IPS DF 19.7 (cell line): ENCODE measurements at regions not wholly inside any gene's neighbourhood (a gene's known extent, or its start where the extent isn't known, plus 50 kb on each side); places are given as distances from the start of the nearest gene placed in this dataset.
"Not testable (repeated sequence)": the region's sequence is repeated elsewhere in the genome, so short reads cannot be mapped to it uniquely, and the experiment has no call there.

Experiments used
- DNase-seq: peaks from one replicate; pipeline ENCODE4 v3.0.0-alpha.2; 2013; ENCODE audit warnings: low read depth, low spot score

GRCh38 chr5:17326600-17327037 lies 109.2 kb downstream of the BASP1 start:
- no peak for DNase-seq

GRCh38 chr5:17327048-17327625 lies 109.7 kb downstream of the BASP1 start:
- no peak for DNase-seq

DNA sequence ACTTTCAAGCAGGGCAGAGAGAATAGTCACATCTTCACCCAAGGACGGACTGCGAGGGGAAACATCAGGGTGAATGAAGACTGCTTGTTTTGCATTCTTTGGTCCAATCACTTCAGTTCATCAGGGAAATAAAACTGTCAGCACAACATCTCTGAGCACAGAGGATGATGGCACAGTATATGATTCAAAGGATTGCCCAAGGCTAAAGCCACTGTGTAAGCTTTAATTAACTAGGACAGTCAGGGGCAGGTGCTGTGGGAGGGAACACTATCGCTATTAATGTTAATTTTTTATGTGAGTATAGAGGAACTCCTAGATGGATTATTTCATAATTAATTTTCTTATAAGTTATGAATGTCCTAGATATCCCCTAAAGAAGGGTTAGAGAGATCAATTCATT lies 112.1 kb downstream of the BASP1 start:
- no peak for DNase-seq

DNA sequence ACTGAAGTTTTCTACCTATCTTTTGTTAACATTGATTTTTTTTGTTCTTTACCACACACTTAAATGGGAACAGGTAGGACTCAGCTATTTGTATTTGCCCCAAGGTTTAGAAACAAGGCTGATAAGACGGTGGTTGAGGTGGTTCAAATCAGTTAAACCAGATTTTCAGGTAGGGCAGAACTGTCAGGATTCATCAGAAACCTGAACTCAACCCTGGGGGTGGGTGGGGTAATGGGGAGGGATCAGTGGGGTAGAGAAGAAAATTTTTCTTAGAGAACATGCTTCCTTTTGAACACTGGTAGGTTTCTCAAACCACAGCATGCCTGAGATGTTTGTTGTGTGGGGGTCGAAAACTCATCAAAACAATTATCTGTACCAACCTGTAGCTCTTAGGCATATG lies 113.0 kb downstream of the BASP1 start:
- no peak for DNase-seq

DNA sequence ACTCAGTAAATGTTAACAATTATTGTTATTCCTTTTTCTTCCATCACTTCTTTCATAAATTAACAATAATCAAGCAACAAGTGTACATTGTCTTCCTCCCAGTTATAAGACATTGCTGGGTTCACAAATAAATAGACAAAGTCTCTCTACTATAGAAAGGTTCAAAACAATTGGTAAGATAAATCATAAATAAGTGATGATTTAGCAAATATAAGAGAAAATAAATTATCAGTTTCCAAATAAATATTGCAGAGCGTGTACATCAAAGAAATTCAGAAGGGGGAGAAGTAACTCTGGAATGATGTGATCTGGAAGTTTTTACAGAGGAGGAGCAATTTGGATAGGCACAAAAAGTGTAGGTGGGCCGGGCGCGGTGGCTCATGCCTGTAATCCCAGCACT lies 114.2 kb downstream of the BASP1 start:
- DNase-seq, result no peak

GRCh38 chr5:17333755-17334154 lies 116.3 kb downstream of the BASP1 start:
- DNase-seq, result no peak

- no peak for DNase-seq
Measured at GRCh38 chr5:17336054-17336453, 118.6 kb downstream of the BASP1 start.

- not testable (repeated sequence) for DNase-seq
Measured at GRCh38 chr5:17336723-17337122, 119.3 kb downstream of the BASP1 start.

DNA sequence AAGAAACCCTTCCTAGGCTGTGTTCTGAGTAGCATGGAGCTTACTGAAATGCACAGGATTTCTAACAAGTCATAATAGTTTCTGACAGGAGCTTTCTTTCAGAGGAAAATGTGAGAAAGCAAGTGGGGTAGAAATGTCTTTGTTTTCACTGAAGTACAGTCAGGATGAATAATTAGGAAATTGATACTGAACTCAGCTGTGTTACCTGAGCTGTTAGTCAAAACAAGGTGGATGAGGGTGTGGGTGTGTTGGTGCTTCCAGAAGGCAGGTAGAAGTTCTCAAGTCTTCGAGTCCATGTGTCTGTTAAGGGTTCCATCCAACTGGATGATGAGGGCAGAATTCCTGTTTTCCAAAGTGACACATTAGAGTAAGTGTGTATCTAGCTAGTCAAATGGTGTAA lies 122.4 kb downstream of the BASP1 start:
- no peak for DNase-seq

DNA sequence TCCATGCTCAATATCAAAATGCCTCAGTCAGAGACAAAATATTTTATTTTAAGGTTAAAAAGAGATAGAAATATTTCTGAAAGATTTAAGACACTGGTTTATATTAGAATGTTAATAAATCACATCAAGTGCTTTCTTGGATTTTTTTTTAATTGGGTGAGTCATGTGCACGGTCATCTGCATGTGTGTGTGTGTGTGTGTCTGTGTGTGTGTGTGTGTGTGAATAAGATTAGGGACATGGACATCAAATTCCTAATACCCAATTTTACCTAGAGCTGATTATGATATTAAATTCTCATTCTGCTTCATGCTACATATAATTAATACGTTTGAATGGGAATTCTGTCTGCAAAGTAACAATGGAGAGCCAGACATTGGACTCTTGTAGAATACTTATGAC lies 122.9 kb downstream of the BASP1 start:
- DNase-seq, result no peak

- no peak for DNase-seq
Measured at GRCh38 chr5:17340819-17341218, 123.4 kb downstream of the BASP1 start.

- no peak for DNase-seq
Measured at GRCh38 chr5:17343675-17344074, 126.2 kb downstream of the BASP1 start.

- DNase-seq, result no peak
Measured at GRCh38 chr5:17346811-17347210, 129.4 kb downstream of the BASP1 start.

DNA sequence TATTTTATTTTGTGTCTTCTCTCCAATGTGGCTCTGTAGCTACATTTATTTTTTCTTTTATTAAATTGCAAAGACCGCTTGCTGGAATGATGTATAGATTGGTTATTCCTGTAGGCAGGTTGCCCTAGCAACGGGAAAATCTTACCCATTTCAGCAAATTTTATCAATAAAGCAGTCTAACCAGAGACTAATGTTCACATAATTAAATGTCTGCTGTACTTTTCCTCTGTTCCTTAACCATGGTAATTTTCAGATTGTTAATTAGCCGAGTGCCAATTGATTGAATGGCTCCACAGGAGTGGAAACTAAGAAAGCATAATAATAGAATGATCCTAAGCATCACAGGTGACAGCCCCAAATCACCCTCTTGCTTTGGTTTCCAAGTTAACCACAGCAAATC lies 134.8 kb downstream of the BASP1 start:
- DNase-seq, result no peak

DNA sequence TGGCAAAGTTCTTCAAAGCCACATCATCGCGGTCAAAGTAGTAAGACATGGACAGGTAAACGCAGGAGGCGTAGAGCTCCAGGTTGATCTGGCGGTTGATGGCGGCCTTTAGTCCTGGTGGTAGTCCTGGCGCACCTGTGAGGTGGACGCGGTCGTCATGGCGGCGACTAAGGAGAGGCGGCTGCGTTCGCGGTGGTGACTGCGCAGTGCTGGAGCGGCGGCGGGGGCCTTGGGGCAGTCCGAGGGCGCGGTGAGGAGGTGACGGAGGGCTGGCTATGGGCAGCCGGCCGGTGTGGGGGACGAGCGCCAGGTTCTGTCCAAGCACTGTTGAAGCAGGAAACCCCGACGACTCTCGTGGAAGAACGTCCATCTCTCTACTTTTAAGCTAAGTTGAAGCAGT lies 136.8 kb downstream of the BASP1 start:
- DNase-seq, result no peak

DNA sequence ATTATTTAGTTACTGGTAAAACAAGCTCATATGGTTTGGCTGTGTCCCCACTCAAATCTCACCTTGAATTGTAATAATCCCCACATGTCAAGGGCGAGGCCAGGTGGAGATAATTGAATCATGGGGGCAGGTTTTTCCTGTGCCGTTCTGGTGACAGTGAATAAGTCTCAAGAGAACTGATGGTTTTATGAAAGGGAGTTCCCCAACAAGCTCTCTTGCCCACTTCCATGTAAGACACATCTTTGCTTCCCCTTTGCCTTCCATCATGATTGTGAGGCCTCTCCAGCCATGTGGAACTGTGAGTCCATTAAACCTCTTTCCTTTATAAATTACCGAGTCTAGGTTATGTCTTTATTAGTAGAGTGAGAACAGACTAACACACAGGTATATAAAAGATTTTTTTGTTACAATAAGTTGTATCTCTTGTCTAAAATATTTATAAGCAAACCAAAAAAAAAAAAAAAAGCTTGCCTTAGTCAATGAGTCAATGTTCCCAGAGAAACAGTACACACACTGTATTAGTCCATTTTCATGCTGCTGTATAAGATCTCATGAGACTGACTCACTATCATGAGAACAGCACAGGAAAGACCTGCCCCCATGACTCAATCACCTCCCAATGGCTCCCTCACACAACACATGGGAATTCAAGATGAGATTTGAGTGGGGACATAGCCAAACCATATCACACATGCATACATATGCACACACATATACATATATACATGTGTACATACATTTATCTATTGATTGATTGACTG lies 138.3 kb downstream of the BASP1 start:
- no peak for DNase-seq

- DNase-seq, result no peak
Measured at GRCh38 chr5:17356551-17356950, 139.1 kb downstream of the BASP1 start.

GRCh38 chr5:17357504-17357903 lies 140.1 kb downstream of the BASP1 start:
- DNase-seq, result no peak

DNA sequence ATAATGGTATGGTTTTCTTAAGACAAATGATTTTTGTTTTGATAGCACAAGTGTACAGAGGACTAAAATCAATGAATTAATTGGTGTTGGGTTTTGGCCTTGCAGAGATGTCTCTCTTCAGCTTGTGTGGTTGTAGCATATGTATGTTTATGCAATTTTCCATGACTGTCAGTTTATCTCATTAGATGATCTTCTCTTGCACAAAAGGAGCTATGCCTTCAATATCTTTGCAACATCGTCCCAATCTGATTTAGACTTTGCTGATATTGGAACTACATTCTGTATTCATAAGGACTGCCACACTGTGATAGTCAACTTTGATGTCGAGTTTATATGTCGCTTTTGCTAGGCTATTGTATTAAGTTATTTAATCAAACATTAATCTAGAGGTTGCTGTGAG lies 140.0 kb upstream of the TAF11L2 start:
- DNase-seq, result no peak

DNA sequence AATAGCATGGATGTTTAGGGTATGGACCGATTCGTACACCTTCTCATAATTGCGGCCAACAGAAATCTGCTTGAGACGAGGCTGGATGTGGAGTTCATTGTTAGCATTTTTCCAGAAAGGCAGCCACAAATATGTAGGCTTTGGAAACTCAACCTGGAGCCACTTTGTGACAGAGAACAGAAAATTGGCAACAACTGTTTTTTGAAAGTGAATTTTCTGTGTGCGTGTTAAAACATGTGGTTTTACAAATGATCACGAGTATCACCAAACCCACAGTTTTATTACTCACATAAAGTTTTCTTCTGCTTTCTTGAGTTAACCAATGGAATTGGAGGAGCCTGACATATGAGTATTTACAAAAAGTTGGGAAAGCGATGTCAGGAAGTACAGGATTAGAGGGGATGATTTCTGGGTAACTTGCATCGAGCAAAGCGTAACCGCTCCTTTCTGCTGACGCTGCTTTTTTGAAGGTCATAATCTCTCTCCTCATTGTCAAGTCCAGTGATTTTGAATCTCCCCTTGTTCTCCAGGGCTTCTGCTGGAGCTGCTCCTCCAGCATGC lies 138.5 kb upstream of the TAF11L2 start:
- no peak for DNase-seq

DNA sequence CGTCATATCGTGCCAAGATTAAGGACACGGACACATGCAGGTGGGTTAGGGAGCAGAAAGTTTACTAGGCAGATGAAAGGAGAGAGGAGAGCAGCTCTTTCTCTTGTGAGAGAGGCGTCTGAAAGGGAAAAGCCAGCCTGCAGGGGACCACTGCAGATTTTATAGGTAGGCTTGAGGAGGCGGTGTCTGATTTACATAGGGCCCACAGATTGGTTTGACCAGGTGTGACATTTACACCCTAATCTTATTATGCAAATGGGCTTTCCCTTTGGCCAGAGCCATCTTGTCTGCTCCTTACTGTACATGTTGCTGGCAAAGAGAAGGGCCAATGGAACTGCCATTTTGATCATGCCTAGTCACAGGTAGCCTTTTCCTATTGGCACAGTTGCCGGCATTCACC lies 137.2 kb upstream of the TAF11L2 start:
- DNase-seq, result no peak

GRCh38 chr5:17361331-17361730 lies 136.7 kb upstream of the TAF11L2 start:
- DNase-seq, result no peak
